Renal cortex interstitium (tissue), 11 donors: ENCODE measurements at regions not wholly inside any gene's neighbourhood (a gene's known extent, or its start where the extent isn't known, plus 50 kb on each side); places are given as distances from the start of the nearest gene placed in this dataset.
"Not testable (repeated sequence)": the region's sequence is repeated elsewhere in the genome, so short reads cannot be mapped to it uniquely, and the experiment has no call there.

Source experiments
- DNase-seq, 11 donors: peaks; one replicate each; pipeline ENCODE4 v3.0.0-alpha.2; 2013; ENCODE audit warnings: low read depth in 9 of 11, low spot score in 4 of 11; ENCODE audit errors: extremely low read depth in 1 of 11

DNA sequence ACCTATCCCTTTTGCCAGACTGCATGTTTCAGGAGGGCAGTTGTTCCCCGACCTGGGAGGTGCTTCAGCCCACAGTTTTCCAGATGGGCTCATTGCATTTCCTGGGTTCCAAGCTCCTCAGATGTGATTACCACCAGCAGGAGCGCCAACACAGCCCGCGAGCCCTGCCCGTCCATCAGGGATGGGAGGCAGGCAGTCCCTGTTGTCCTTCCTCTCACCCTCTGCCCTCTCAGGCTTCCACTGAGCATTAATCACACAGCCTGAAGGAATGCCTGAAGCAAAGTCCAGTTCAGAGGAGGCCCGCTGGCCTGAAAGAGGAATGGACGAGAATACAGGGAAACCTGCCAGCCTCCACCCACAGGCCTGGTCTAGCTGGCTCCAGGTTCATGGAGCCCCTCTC is 256.3 kb upstream of the SDK2 start:
- DNase-seq: peak in 2 of 11 donors; percentile 12

- DNase-seq: no peak
Measured at GRCh38 chr17:73901249-73901648, 257.0 kb upstream of the SDK2 start.

- peak in 8 of 11 donors; percentile 10 to 44 (median 28) for DNase-seq
Measured at GRCh38 chr17:73901661-73902415, 257.6 kb upstream of the SDK2 start.

DNA sequence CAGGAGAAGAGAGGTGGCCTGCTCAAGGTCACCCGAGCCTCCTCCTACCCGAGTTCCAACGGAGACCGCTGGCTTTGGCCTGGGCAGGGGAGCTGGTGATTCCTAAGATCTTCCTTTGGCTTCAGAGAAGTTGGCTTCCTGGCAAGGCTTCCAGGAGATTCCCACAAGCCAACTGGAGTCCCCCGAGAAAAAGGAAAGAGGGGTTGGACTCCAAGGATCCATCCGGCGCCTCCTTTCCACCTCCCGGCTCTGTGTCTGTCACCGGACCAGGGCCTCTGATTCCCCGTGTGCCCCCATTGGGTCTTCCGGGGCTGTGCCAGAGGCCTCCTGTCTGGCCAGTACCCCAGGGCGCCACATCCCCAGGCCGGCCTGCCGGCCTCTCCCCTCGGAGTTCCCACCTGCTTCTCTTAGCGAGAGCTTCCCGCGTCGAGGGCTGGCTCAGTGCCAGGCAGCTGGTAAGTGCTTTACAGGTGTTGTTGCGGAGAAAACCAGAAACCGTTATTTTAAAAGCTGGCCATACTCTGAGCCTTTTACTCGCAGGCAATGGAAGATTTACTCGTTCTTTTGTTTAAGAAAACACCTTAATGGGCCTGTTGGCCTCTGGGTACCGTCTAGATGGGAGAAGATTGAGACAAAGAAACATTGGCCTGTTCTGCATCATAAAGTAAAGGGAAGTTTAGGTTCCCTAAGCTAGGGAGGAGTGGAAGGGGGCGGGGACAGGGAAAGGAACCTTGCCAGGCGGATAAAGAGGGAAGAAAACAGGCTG is 258.4 kb upstream of the SDK2 start:
- DNase-seq: peak in 6 of 11 donors; percentile 15 to 41 (median 29)

GRCh38 chr17:73906896-73907870 is 262.9 kb upstream of the SDK2 start:
- no peak for DNase-seq

GRCh38 chr17:73909186-73909585 is 264.9 kb upstream of the SDK2 start:
- no peak for DNase-seq

GRCh38 chr17:73910206-73910605 is 266.0 kb upstream of the SDK2 start:
- DNase-seq: no peak

GRCh38 chr17:73910821-73911515 is 266.7 kb upstream of the SDK2 start:
- no peak for DNase-seq

GRCh38 chr17:73911726-73912372 is 267.6 kb upstream of the SDK2 start:
- DNase-seq: no peak

- no peak for DNase-seq
Measured at GRCh38 chr17:73912373-73912746, 268.1 kb upstream of the SDK2 start.

DNA sequence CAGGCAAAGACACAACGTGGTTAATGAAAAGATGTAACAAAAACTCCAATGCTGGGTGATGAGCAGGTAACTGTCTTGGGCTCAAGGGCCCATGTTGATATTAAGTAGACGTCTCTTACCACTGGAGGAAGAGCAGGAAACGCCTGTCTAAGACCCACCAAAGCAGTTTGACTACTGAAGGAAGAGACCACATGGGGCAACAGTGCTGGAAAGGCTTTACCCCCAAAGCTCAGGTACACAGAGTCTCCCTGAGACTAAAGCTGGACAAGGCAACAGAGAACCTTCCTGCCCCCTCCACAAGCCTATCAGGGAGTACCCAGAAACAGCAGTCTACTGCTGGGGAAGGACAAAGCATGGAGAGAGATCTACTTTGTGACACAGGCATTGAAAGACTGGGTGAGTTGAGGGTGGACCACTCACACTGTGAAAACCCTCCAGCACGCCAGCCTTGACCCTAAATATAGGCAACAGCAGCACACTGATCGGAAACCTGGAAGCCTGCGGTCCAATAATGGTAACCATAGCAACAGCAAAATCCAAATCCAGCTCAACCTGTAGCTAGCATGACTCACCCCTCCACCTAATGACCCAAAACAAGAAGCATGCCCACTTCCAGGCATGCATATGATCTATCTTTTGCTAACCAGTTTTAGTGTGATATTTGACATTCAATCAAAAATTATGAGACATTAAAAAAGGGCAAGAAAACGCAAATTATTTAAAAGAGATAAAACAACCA is 270.5 kb upstream of the SDK2 start:
- no peak for DNase-seq

DNA sequence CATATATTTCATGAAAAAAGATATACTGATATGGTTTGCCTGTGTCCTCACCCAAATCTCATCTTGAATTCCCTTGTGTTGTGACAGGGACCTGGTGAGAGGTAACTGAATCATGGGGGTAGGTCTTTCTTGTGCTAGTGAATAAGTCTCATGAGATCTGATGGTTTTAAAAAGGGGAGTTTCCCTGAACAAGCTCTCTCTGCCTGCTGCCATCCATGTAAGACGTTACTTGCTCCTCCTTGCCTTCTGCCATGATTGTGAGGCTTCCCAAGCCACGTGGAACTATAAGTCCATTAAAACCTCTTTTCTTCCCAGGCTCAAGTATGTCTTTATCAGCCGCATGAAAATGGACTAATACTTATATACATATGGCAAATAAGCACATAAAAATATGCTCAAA is 274.8 kb upstream of the SDK2 start:
- not testable (repeated sequence) for DNase-seq

- DNase-seq: no peak
Measured at GRCh38 chr17:73921306-73921705, 277.1 kb upstream of the SDK2 start.

DNA sequence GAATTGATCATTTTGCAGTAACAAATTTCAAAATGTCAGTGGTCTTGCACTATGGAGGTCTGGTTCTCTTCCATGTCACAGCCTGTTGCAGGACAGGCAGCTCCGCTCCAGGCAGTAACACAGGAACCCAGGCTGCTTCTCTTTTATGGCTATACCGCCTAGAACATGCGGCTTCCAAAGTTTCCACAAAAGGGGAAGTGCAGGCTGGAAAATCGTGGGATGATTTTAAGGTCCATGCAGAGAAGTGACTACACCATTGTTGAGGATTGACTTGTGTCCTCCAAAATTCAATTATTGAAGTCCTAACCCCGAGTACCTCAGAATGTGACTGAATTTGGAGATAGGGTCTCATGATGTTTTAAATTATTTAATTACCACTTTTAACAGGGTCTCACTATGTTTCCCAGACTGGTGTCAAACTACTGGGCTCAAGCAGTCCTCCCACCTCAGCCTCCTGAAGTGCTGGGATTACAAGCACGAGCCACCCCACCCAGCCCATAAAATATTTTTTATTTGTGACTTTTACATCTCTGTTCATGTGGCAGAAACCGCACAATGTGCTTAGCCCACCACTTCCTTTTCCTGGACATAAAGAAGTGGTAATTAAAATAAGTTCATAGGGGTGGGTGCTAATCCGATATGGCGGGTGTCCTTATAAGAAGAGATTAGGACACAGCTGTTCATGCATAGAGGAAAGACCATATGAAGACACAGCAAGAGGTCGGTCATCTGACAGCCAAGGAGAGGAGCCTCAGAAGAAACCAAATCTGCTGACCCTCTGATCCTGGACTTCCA is 279.2 kb upstream of the RPL38 start:
- DNase-seq: no peak

DNA sequence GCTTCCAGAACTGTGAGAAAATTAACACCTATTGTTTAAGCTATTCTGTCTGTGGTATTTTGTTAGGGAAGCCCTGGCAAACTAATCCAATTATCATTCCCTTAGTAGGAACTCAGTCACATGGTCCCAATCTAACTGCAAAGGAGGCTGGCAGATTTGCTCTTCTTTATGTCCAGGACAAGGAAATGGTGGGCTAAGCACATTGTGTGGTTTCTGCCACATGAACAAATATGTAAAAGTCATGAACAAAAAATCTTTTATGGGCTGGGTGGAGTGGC is 278.6 kb upstream of the RPL38 start:
- no peak for DNase-seq

DNA sequence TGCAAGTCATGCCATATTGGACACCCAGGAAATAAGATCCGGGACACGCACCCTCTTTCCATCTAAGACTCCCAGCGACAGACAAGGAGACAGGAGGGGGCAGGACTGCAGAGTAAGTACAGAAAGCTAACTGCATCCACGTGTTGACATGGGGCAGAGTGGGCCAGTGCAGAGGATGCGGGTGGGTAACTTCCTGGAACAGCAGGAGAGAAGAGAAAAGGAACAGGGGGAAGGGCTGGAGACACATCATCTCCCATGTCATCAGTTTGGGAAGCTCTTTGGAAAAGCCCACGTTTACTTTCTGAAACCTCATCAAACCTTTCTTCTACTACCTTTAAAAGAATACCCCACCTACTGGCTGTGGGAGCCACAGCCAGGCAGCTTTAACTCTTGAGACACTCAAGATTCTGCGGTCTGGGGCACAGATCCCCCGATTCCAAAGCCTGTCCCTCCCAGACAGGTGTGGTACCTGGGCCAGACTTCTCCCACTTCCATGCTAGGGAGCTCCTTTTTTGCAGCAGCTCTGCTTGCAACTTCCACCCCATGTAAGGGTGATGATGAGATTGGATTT is 273.5 kb upstream of the RPL38 start:
- no peak for DNase-seq

DNA sequence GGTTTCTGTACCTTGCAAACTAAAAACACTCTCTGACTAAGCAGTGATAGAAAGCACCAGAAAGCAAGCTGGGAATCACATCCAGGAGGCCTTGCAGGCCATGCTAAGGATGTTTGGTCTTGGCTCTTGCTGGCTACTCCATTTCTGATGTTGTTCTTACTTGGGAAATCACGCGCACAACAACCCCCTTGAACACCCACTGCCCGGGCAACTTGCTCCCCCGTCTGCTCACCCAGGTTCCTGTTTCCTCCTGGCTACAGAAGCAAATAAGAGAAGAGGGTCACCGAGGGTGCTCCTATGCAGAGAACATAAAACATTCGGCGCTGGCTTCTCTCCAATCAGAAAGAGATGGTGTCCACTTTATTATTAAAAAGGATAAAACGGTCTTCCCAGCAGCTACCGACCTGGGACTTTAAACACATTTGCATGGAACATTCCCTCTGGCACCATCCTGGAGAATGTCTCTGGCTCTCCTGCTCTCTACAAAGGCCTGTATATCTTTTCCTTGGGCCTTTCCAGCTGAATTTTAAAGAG is 271.2 kb upstream of the RPL38 start:
- DNase-seq: no peak
